ENCODE measurements at regions not wholly inside any gene's neighbourhood (a gene's known extent, or its start where the extent isn't known, plus 50 kb on each side); places are given as distances from the start of the nearest gene placed in this dataset.

DNA sequence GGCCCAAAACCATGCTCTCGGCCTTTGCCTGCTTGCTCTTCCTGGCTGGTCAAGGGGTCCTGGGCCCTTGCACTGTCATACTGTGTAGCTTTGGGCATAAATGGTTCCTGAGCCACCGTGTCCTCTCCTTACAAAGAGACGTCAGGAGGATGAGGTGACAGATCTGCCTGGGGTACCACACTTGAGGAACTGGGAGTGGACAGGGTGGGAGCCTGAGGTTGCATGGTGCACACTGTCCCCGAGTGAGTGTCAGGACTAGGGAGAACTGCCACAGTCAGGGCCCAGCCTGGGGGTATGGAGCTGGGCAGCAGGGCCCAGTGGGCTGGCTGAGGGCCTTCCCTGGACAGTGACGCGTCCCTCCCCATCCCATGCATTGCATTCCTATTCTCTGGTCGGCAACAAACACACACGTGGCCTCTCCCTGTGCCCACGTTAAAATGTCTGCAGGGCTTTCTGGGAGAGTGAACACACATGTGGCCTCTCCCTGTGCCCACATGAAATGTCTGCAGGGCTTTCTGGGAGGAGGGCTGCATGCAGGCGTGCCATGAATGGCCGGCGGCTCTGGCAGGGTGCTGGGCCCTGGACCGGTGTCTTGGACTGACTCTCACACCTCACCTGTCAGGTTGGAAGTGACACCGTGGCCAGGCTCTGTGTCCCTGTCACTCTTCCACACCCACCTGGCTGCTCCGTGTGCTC, 122.1 kb upstream of the COL5A1 start:
- TF ChIP-seq ELF4 (IDR thresholded peaks at IDR 0.05), result no peak
- TF ChIP-seq SUZ12 (IDR thresholded peaks at IDR 0.05), result no peak
- TF ChIP-seq L3MBTL2 (conservative IDR thresholded peaks at IDR 0.05), result no peak
